ENCODE measurements at regions not wholly inside any gene's neighbourhood (a gene's known extent, or its start where the extent isn't known, plus 50 kb on each side); places are given as distances from the start of the nearest gene placed in this dataset.
"Not testable (repeated sequence)": the region's sequence is repeated elsewhere in the genome, so short reads cannot be mapped to it uniquely, and the experiment has no call there.

DNA sequence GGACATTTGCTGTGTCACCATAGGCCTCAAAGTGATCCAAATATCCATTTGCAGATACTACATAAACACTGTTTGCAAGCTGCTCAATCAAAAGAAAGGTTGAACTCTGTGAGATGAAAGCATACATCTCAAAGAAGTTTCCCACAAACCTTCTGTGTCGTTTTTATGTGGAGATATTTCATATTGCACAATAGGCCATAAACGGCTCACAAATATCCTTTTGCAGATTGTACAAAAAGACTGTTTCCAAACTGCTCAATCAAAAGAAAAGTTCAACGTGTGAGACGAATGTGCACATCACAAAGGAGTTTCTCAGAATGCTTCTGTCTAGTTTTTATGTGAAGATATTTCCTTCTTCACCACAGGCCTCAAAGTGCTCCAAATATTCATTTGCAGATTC is 1857.4 kb downstream of the UQCRFS1 start:
- not testable (repeated sequence) for TF ChIP-seq CTCF, POLR2A (IDR thresholded peaks at IDR 0.05)
